DMS53 treated with DMSO at 0.1 percent for 48 hours (cell line): ENCODE measurements at regions not wholly inside any gene's neighbourhood (a gene's known extent, or its start where the extent isn't known, plus 50 kb on each side); places are given as distances from the start of the nearest gene placed in this dataset.
"Not testable (repeated sequence)": the region's sequence is repeated elsewhere in the genome, so short reads cannot be mapped to it uniquely, and the experiment has no call there.

Experiments used
- DNase-seq: peaks from one replicate; lab custom pipeline; 2025; ENCODE audit not compliant: unreplicated experiment; lab: John Stamatoyannopoulos, UW

GRCh38 chr3:166696103-166696502 is 684.0 kb downstream of the ZBBX start:
- DNase-seq: no peak

GRCh38 chr3:166688665-166689064 is 691.4 kb downstream of the ZBBX start:
- peak; percentile 53 for DNase-seq

- no peak for DNase-seq
These were observed 694.9 kb downstream of the ZBBX start for GRCh38 chr3:166685246-166685645.

- not testable (repeated sequence) for DNase-seq
These were observed 696.0 kb downstream of the ZBBX start for GRCh38 chr3:166684077-166684476.

GRCh38 chr3:166669781-166670180 is 710.3 kb downstream of the ZBBX start:
- no peak for DNase-seq

- DNase-seq: peak; percentile 76
These were observed 716.9 kb downstream of the ZBBX start for GRCh38 chr3:166663194-166663593.

- no peak for DNase-seq
These were observed 718.5 kb downstream of the ZBBX start for GRCh38 chr3:166661621-166662020.

GRCh38 chr3:166660962-166661361 is 719.1 kb downstream of the ZBBX start:
- DNase-seq: no peak

GRCh38 chr3:166637984-166638530 is 742.0 kb downstream of the ZBBX start:
- DNase-seq: no peak

GRCh38 chr3:166634091-166634746 is 745.9 kb downstream of the ZBBX start:
- DNase-seq: no peak

GRCh38 chr3:166630190-166630589 is 749.9 kb downstream of the ZBBX start:
- DNase-seq: no peak

- DNase-seq: no peak
These were observed 766.7 kb downstream of the ZBBX start for GRCh38 chr3:166613365-166613764.

GRCh38 chr3:166612761-166613160 is 767.3 kb downstream of the ZBBX start:
- not testable (repeated sequence) for DNase-seq

- DNase-seq: peak; percentile 14
These were observed 770.8 kb upstream of the BCHE start for GRCh38 chr3:166607933-166608521.

- no peak for DNase-seq
These were observed 769.8 kb upstream of the BCHE start for GRCh38 chr3:166606988-166607387.

- DNase-seq: no peak
These were observed 756.6 kb upstream of the BCHE start for GRCh38 chr3:166593776-166594175.

GRCh38 chr3:166582236-166582635 is 745.0 kb upstream of the BCHE start:
- no peak for DNase-seq

GRCh38 chr3:166580561-166580960 is 743.3 kb upstream of the BCHE start:
- no peak for DNase-seq

- no peak for DNase-seq
These were observed 737.9 kb upstream of the BCHE start for GRCh38 chr3:166575161-166575560.

- DNase-seq: not testable (repeated sequence)
These were observed 734.5 kb upstream of the BCHE start for GRCh38 chr3:166571686-166572085.

GRCh38 chr3:166570102-166570501 is 732.9 kb upstream of the BCHE start:
- no peak for DNase-seq

- no peak for DNase-seq
These were observed 732.4 kb upstream of the BCHE start for GRCh38 chr3:166569589-166569988.

- DNase-seq: no peak
These were observed 723.0 kb upstream of the BCHE start for GRCh38 chr3:166560253-166560652.
